Central memory CD8-positive, alpha-beta T cell (primary cell): ENCODE measurements at regions not wholly inside any gene's neighbourhood (a gene's known extent, or its start where the extent isn't known, plus 50 kb on each side); places are given as distances from the start of the nearest gene placed in this dataset.
A peak's percentile ranks its signal among the peaks of the same experiment; 100 is the strongest.
"Not testable (repeated sequence)": the region's sequence is repeated elsewhere in the genome, so short reads cannot be mapped to it uniquely, and the experiment has no call there.

Experiments used
- ATAC-seq: fragments of 150-1000 bp; cut with Tn5 transposase; replicated peaks from 2 replicates; pipeline ENCODE4 v1.10.0; 2022; ENCODE audit warnings: mild to moderate bottlenecking, moderate FRiP score, moderate number of reproducible peaks; ENCODE audit not compliant: poor library complexity, severe bottlenecking; ENCODE audit errors: extremely low read depth
- DNase-seq, 2 donors: peaks; one replicate each; pipeline ENCODE4 v3.0.0; 2021; ENCODE audit warnings: low spot score in 2 of 2
- H3K27ac Mint-ChIP-seq: one replicate; pipeline ENCODE4 v1.8.0; 2022; ENCODE audit warnings: low read depth, mild to moderate bottlenecking, moderate library complexity, mixed read lengths
- H3K27me3 Mint-ChIP-seq: one replicate; pipeline ENCODE4 v1.8.0; 2022; ENCODE audit warnings: mixed read lengths
- H3K36me3 Mint-ChIP-seq: one replicate; pipeline ENCODE4 v1.8.0; 2022; ENCODE audit warnings: mild to moderate bottlenecking, moderate library complexity, mixed read lengths; ENCODE audit not compliant: insufficient read depth
- H3K4me1 Mint-ChIP-seq: one replicate; pipeline ENCODE4 v1.8.0; 2022; ENCODE audit warnings: mixed read lengths
- H3K4me3 Mint-ChIP-seq: one replicate; pipeline ENCODE4 v1.8.0; 2022; ENCODE audit warnings: mild to moderate bottlenecking, moderate library complexity, mixed read lengths
- H3K9me3 Mint-ChIP-seq: one replicate; pipeline ENCODE4 v1.8.0; 2022; ENCODE audit warnings: mixed read lengths

- H3K9me3 Mint-ChIP-seq = no peaks in the 10 kb centered on the region
These were observed 211.0 kb upstream of the LMCD1 start for GRCh38 chr3:8290611-8291010.

GRCh38 chr3:8296461-8296860 is 205.2 kb upstream of the LMCD1 start:
- no peaks in the 10 kb centered on the region for H3K36me3 Mint-ChIP-seq
- DNase-seq (no peak), ATAC-seq (no peak)
- no peak overlapping the region for H3K27ac Mint-ChIP-seq
- H3K4me3 Mint-ChIP-seq = no peak overlapping the region
- peaks cover under 1% of the 10 kb centered on the region for H3K27me3 Mint-ChIP-seq
- peaks cover 5% of the 10 kb centered on the region for H3K4me1 Mint-ChIP-seq
- no peaks in the 10 kb centered on the region for H3K9me3 Mint-ChIP-seq

More at GRCh38 chr3:8290611-8291010, 211.0 kb upstream of the LMCD1 start:
- Mint-ChIP-seq H3K4me1 (no peaks in the 10 kb centered on the region), H3K36me3 (no peaks in the 10 kb centered on the region), H3K27ac (no peak overlapping the region), H3K27me3 (peaks cover 9% of the 10 kb centered on the region), H3K4me3 (no peak overlapping the region)
- DNase-seq (no peak), ATAC-seq (no peak)

- Mint-ChIP-seq H3K9me3 (no peaks in the 10 kb centered on the region), H3K27me3 (no peaks in the 10 kb centered on the region), H3K4me1 (peaks cover 14% of the 10 kb centered on the region), H3K4me3 (no peak overlapping the region), H3K27ac (no peak overlapping the region), H3K36me3 (no peaks in the 10 kb centered on the region)
- DNase-seq (no peak), ATAC-seq (no peak)
These were observed 203.3 kb upstream of the LMCD1 start for GRCh38 chr3:8298021-8298954.

- ATAC-seq (peak; percentile 28), DNase-seq (no peak)
- H3K27ac Mint-ChIP-seq = peak overlapping the region; percentile 56
- peaks cover 14% of the 10 kb centered on the region for H3K4me1 Mint-ChIP-seq
- H3K36me3 Mint-ChIP-seq = no peaks in the 10 kb centered on the region
- no peaks in the 10 kb centered on the region for H3K9me3 Mint-ChIP-seq
- no peak overlapping the region for H3K4me3 Mint-ChIP-seq
- no peaks in the 10 kb centered on the region for H3K27me3 Mint-ChIP-seq
These were observed 199.5 kb upstream of the LMCD1 start for GRCh38 chr3:8301977-8302735.

GRCh38 chr3:8303466-8303865 is 198.2 kb upstream of the LMCD1 start:
- Mint-ChIP-seq H3K9me3 (no peaks in the 10 kb centered on the region), H3K27ac (no peak overlapping the region), H3K4me1 (peaks cover 14% of the 10 kb centered on the region), H3K27me3 (no peaks in the 10 kb centered on the region), H3K4me3 (no peak overlapping the region), H3K36me3 (no peaks in the 10 kb centered on the region)
- no peak for DNase-seq
- ATAC-seq = no peak

- H3K27ac Mint-ChIP-seq = no peak overlapping the region
- no peaks in the 10 kb centered on the region for H3K9me3 Mint-ChIP-seq
These were observed 196.3 kb upstream of the LMCD1 start for GRCh38 chr3:8305371-8305770.

GRCh38 chr3:8307545-8308110 is 194.0 kb upstream of the LMCD1 start:
- H3K4me1 Mint-ChIP-seq = no peaks in the 10 kb centered on the region
- H3K9me3 Mint-ChIP-seq = no peaks in the 10 kb centered on the region
- peaks cover 11% of the 10 kb centered on the region for H3K27me3 Mint-ChIP-seq
- H3K4me3 Mint-ChIP-seq = no peak overlapping the region
- no peak overlapping the region for H3K27ac Mint-ChIP-seq
- DNase-seq (no peak), ATAC-seq (no peak)
- H3K36me3 Mint-ChIP-seq = no peaks in the 10 kb centered on the region

More at GRCh38 chr3:8305371-8305770, 196.3 kb upstream of the LMCD1 start:
- no peak for ATAC-seq
- no peak for DNase-seq
- Mint-ChIP-seq H3K27me3 (no peaks in the 10 kb centered on the region), H3K4me1 (peaks cover 14% of the 10 kb centered on the region), H3K4me3 (no peak overlapping the region), H3K36me3 (no peaks in the 10 kb centered on the region)

GRCh38 chr3:8311321-8311720 is 190.3 kb upstream of the LMCD1 start:
- ATAC-seq = no peak
- no peak for DNase-seq
- H3K4me1 Mint-ChIP-seq = no peaks in the 10 kb centered on the region
- no peak overlapping the region for H3K4me3 Mint-ChIP-seq
- no peaks in the 10 kb centered on the region for H3K36me3 Mint-ChIP-seq
- H3K27ac Mint-ChIP-seq = no peak overlapping the region
- H3K9me3 Mint-ChIP-seq = no peaks in the 10 kb centered on the region
- peaks cover 16% of the 10 kb centered on the region for H3K27me3 Mint-ChIP-seq

- no peak overlapping the region for H3K27ac Mint-ChIP-seq
- no peaks in the 10 kb centered on the region for H3K9me3 Mint-ChIP-seq
- H3K36me3 Mint-ChIP-seq = no peaks in the 10 kb centered on the region
- ATAC-seq (no peak), DNase-seq (no peak)
- H3K4me3 Mint-ChIP-seq = no peak overlapping the region
- H3K4me1 Mint-ChIP-seq = no peaks in the 10 kb centered on the region
- H3K27me3 Mint-ChIP-seq = peaks cover 16% of the 10 kb centered on the region
These were observed 188.9 kb upstream of the LMCD1 start for GRCh38 chr3:8312685-8313084.

- peaks cover 16% of the 10 kb centered on the region for H3K27me3 Mint-ChIP-seq
- no peak for ATAC-seq
- H3K27ac Mint-ChIP-seq = no peak overlapping the region
- no peaks in the 10 kb centered on the region for H3K36me3 Mint-ChIP-seq
- no peaks in the 10 kb centered on the region for H3K9me3 Mint-ChIP-seq
- H3K4me3 Mint-ChIP-seq = no peak overlapping the region
- H3K4me1 Mint-ChIP-seq = no peaks in the 10 kb centered on the region
- no peak for DNase-seq
These were observed 187.9 kb upstream of the LMCD1 start for GRCh38 chr3:8313560-8314267.

GRCh38 chr3:8315526-8315925 is 186.1 kb upstream of the LMCD1 start:
- not testable (repeated sequence) for H3K36me3 Mint-ChIP-seq
- peaks cover 16% of the 10 kb centered on the region for H3K27me3 Mint-ChIP-seq

More at GRCh38 chr3:8315526-8315925, 186.1 kb upstream of the LMCD1 start:
- not testable (repeated sequence) for H3K4me1 Mint-ChIP-seq, H3K9me3 Mint-ChIP-seq, DNase-seq, ATAC-seq, H3K27ac Mint-ChIP-seq, H3K4me3 Mint-ChIP-seq
